HG03135 (cell line): ENCODE measurements at regions not wholly inside any gene's neighbourhood (a gene's known extent, or its start where the extent isn't known, plus 50 kb on each side); places are given as distances from the start of the nearest gene placed in this dataset.

Experiments used
- ATAC-seq: cut with Tn5 transposase; IDR thresholded peaks from one replicate; pipeline ENCODE4 v1.9.1; 2021; ENCODE audit warnings: mild to moderate bottlenecking, moderate library complexity; ENCODE audit not compliant: unreplicated experiment

- no peak for ATAC-seq
Measured at GRCh38 chr4:36492590-36492989, 211.2 kb downstream of the DTHD1 start.

- ATAC-seq: no peak
Measured at GRCh38 chr4:36493251-36493650, 211.8 kb downstream of the DTHD1 start.

- ATAC-seq: no peak
Measured at GRCh38 chr4:36494016-36494415, 212.6 kb downstream of the DTHD1 start.

GRCh38 chr4:36494747-36495146 lies 213.3 kb downstream of the DTHD1 start:
- ATAC-seq: no peak

GRCh38 chr4:36502350-36502749 lies 220.9 kb downstream of the DTHD1 start:
- ATAC-seq: no peak

- no peak for ATAC-seq
Measured at GRCh38 chr4:36508394-36508793, 227.0 kb downstream of the DTHD1 start.

- no peak for ATAC-seq
Measured at GRCh38 chr4:36509845-36510244, 228.4 kb downstream of the DTHD1 start.

GRCh38 chr4:36511785-36512184 lies 230.4 kb downstream of the DTHD1 start:
- no peak for ATAC-seq

- no peak for ATAC-seq
Measured at GRCh38 chr4:36516522-36517095, 235.2 kb downstream of the DTHD1 start.

GRCh38 chr4:36523182-36523581 lies 241.8 kb downstream of the DTHD1 start:
- ATAC-seq: no peak

- ATAC-seq: no peak
Measured at GRCh38 chr4:36532670-36533379, 251.4 kb downstream of the DTHD1 start.

GRCh38 chr4:36533944-36534343 lies 252.5 kb downstream of the DTHD1 start:
- no peak for ATAC-seq

GRCh38 chr4:36547383-36547782 lies 266.0 kb downstream of the DTHD1 start:
- no peak for ATAC-seq

GRCh38 chr4:36549252-36549651 lies 267.8 kb downstream of the DTHD1 start:
- no peak for ATAC-seq

GRCh38 chr4:36549992-36550391 lies 268.6 kb downstream of the DTHD1 start:
- no peak for ATAC-seq

GRCh38 chr4:36551697-36552214 lies 270.3 kb downstream of the DTHD1 start:
- peak; percentile 92 for ATAC-seq

- ATAC-seq: no peak
Measured at GRCh38 chr4:36553029-36553428, 271.6 kb downstream of the DTHD1 start.

- ATAC-seq: no peak
Measured at GRCh38 chr4:36553453-36553852, 272.0 kb downstream of the DTHD1 start.

- no peak for ATAC-seq
Measured at GRCh38 chr4:36556984-36557383, 275.6 kb downstream of the DTHD1 start.

GRCh38 chr4:36568575-36568974 lies 287.2 kb downstream of the DTHD1 start:
- ATAC-seq: no peak

GRCh38 chr4:36573441-36573840 lies 292.0 kb downstream of the DTHD1 start:
- ATAC-seq: no peak

- no peak for ATAC-seq
Measured at GRCh38 chr4:36574816-36575215, 293.4 kb downstream of the DTHD1 start.

- ATAC-seq: no peak
Measured at GRCh38 chr4:36582198-36582597, 300.8 kb downstream of the DTHD1 start.
